GM21390 (cell line): ENCODE measurements at regions not wholly inside any gene's neighbourhood (a gene's known extent, or its start where the extent isn't known, plus 50 kb on each side); places are given as distances from the start of the nearest gene placed in this dataset.

ENCODE experiments used
- ATAC-seq: cut with Tn5 transposase; IDR thresholded peaks from one replicate; pipeline ENCODE4 v1.9.1; 2021; ENCODE audit not compliant: unreplicated experiment

DNA sequence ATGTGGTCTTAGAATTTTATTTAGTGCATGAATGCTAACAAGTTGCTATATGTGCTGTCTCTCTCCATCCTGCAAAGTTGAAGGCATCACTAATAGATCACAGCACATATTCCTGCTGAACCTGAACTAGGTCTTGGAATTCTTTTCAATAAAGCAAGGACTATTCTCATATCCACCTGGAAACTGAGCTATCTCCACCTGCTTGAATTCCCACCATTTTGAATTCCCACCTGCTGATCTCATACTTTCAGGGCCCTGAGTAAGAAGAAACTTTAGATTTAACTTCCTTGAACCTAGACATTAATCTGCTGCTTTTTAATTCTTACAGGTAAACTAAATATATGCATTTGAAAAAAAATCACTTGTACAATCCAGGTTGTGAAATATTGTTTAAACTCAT, 445.3 kb upstream of the CCL2 start:
- no peak for ATAC-seq

DNA sequence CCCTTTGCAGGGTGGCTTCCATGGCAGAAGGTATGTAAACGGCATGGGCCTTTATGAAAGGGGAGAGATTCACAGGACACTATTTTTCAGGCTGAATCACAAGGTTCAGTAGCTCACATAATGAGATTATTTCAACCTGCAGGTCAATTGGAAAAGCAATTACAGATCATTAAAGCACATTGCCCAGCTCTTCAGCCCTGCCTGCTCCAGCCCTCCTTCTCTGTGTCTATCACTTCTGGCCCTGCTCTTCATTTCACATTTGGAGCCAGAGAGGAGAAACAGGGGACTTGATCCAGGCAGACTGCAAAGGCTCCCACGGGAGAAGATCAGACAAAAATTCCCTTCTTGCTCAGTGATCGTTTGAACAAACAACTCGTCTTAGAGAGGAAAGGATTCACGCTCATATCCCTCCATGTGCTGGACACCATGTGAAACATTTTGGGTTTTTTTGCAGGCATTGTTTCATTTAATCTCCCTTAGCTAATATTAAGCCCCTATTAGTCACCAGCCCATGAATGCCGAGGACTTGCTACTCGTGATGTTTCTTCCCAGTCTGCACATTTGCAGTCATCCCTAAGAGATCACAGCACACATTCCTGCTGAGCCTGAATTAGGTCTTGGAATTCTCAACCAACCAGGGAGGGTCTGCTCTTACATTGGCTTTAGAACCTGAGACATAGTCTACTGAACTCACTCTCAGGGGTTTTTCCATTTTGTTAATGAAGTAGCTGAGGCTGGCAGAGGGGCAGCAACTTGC, 443.9 kb upstream of the CCL2 start:
- ATAC-seq, result no peak

- no peak for ATAC-seq
Measured at GRCh38 chr17:33811984-33812577, 443.0 kb upstream of the CCL2 start.

DNA sequence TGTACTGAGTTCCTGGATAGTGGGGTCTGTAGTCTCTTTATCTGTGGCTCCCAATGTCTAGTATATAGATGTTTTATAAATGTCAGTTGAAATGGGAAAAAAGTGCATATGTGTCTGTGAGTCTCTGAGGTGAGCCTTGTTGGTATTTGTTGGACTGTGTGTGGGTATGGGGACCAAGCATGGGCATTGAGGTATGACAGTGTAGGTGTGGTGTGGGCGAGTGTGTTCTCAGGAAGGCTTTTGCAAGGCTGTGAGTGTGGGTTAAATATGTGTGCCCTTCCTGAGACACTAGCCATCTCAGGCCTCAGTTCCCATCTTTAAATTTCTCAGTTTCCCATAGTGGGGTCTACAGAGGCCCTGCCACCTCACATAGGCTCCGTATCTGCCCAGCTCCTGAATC, 440.2 kb upstream of the CCL2 start:
- no peak for ATAC-seq

- ATAC-seq, result no peak
Measured at GRCh38 chr17:33816036-33816435, 439.0 kb upstream of the CCL2 start.

GRCh38 chr17:33816842-33817617, 438.1 kb upstream of the CCL2 start:
- no peak for ATAC-seq

DNA sequence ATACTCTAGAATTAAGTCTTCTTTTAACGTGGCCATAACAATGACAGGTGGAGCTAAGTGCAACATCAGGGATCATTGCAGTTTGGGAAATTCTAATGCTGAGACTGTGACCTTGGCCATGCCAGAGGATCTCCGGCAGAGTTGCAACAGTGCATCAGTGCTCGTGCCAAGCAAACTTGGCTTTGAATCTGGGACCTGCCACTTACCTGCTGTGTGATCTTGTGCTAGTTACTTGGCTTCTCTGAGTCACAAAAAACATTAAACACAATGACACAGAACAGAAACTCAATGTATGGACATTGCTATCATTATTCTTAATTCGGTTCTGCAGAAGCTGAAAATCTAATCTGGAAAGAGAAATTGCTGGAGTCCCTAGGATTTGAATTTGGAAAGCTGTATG, 435.5 kb upstream of the CCL2 start:
- ATAC-seq, result no peak

DNA sequence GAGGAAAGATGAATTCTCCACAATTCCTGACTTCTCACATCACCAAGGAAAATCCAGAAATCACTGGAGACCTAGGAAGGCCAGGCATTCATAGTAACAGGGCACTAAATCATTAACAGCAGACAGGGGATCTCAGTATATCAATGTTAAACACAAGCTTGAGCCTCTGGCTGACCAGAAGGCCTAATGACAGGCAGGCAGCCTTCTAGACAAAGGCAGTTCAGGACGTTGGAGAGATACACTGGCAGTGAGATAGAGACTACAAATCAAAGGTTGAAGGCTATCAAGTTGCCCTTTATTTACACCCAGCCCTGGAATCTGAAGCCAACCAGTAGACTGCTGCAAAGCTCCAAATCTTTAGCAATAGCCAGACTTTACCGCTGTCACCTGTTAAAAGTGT, 422.8 kb upstream of the CCL2 start:
- ATAC-seq, result no peak

GRCh38 chr17:33837281-33837680, 417.8 kb upstream of the CCL2 start:
- no peak for ATAC-seq

DNA sequence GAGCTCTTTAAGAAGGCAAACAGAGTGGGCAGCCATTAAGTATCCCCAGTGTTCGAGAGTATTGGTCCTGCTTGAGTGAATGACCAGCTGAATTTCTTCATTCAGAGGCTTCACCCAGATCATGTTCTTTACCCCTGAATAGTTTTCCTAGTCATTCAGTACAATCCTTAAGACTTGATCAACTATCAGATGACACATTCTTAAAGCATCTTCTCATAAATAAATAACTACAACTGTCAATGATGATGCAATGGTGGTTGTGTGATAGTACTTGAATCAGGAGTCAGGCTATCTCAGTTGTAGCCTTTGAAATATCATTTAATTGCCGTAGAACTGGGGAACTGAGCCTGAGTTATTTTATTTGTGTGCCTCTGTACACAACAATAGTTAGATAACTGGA, 416.8 kb upstream of the CCL2 start:
- no peak for ATAC-seq

- ATAC-seq, result no peak
Measured at GRCh38 chr17:33847900-33848299, 407.2 kb upstream of the CCL2 start.

GRCh38 chr17:33848433-33848832, 406.7 kb upstream of the CCL2 start:
- ATAC-seq, result no peak

GRCh38 chr17:33854596-33854995, 400.5 kb upstream of the CCL2 start:
- no peak for ATAC-seq

GRCh38 chr17:33858121-33858520, 397.0 kb upstream of the CCL2 start:
- no peak for ATAC-seq

DNA sequence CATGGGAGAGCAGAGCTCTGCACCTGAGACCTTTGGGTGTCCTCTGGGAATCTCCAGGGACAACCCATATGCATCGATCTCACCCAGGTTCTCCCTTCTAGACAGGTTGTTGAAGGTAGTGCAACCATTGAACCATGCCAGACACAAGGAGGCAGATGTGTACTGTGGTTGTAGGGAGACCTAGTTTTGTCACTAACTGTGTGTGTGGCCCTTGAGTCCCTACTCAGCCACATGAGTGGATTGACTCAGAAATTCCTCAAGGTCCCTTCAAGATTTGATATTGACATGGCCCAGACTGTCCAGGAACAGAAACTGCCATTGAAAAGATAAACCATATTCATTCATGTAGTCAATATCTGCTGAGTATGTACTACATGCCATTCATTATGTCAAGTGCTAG, 396.4 kb upstream of the CCL2 start:
- no peak for ATAC-seq

DNA sequence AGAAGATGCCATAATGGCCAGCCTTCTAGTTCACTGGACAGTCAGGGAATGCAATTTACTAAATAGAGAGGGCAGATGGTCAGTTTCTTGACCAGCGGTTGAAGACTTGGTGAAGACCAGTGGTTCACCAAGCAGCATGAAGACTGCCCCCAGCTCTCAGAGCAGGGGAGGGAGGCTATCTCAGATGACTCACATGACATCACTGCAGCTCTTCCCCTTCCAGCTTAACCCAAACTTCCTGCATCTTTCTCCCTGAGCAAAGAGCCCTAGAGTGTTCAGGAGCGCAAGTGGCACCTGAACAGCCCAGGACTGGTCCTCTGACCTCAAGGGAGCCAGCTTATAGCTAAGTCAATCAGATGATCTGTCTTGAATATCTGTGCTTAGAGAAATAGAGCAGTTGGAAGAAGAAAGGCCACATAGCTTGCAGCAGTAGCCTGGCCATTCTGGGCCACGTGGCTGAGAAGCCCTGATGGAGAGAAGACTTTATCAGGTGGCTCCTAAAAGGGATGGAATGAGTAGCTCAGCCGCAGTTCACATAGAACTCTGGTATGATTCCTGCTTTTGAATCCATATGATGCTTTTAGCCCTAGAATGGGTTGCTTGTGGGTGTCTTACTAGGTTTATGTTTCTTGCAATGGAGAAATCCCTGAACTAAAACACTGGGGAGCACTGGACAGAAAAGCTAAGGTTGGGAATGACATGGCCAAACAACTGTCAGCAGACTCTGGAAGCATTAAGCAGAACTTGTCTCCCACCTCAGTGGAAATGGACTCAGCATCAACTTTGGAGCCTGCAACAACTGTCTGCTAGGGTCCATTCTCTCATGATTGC, 392.1 kb upstream of the CCL2 start:
- no peak for ATAC-seq

- ATAC-seq, result no peak
Measured at GRCh38 chr17:33864758-33865229, 390.3 kb upstream of the CCL2 start.

DNA sequence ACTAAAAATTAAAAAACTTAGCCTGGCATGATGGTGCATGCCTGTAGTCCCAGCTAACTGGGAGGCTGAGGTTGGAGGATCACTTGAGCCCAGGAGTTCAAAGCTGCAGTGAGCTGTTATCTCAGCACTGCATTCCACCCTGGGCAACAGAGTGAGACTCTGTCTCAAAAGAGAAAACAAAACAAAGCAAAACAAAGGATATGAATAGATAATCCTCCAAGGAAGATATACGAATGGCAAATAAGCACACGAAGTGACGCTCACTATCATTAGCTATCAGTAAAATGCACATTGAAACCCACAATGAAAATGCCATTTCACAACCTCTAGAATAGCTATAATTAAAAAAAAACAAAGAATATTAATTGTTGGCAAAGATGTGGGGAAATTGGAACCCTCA, 386.2 kb upstream of the CCL2 start:
- no peak for ATAC-seq

DNA sequence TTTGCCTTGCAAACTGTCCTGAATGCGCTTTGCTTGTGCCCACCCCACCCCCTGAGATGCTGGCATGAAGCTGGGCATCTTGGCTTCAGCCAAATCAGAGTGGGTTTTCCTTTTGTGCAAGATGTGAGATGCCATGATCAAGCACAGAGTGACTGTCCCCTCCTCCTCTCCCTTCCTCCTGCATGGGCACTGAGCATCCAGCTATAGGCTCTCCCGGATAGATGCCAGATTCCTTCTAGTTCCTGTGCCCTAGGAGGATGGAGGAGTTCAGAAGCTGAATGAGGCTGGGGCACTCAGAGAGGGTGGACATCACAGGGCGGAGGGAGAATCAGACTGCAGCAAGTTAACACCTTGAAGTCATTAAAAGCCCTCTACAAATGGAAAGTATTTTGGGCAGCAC, 384.1 kb upstream of the CCL2 start:
- no peak for ATAC-seq

GRCh38 chr17:33871720-33872540, 383.2 kb upstream of the CCL2 start:
- ATAC-seq, result no peak
